SK-N-SH treated with all-trans-retinoic acid at 6 μM for 48 hours (cell line): ENCODE measurements at regions not wholly inside any gene's neighbourhood (a gene's known extent, or its start where the extent isn't known, plus 50 kb on each side); places are given as distances from the start of the nearest gene placed in this dataset.

ENCODE experiments used
- ATAC-seq: fragments of 200-7000 bp; cut with Tn5 transposase; 3 replicates; pipeline ENCODE4 v1.9.1; 2020; ENCODE audit warnings: mild to moderate bottlenecking, moderate library complexity
- ARNTL ChIP-seq: fragments of 450-650 bp; formaldehyde crosslinking; IDR thresholded peaks from 2 replicates; pipeline ENCODE4 v1.5.0; 2020; ENCODE audit warnings: low read depth, mild to moderate bottlenecking, moderate library complexity, borderline replicate concordance
- BACH2 ChIP-seq: fragments of 250-450 bp; sonication (Bioruptor Pico); IDR thresholded peaks from 2 replicates; pipeline ENCODE4 v1.9.0; 2021; ENCODE audit warnings: mild to moderate bottlenecking, borderline replicate concordance
- CSDC2 ChIP-seq: fragments of 250-450 bp; sonication (Bioruptor Pico); IDR thresholded peaks from 2 replicates; pipeline ENCODE4 v1.5.0; 2020; ENCODE audit warnings: mild to moderate bottlenecking, moderate library complexity
- ESRRG ChIP-seq: fragments of 250-450 bp; sonication (Bioruptor Pico); IDR thresholded peaks from 2 replicates; pipeline ENCODE4 v1.6.1; 2021; ENCODE audit warnings: mild to moderate bottlenecking
- GLIS3 ChIP-seq: fragments of 250-450 bp; sonication (Bioruptor Pico); IDR thresholded peaks from 2 replicates; pipeline ENCODE4 v1.5.0; 2020; ENCODE audit warnings: mild to moderate bottlenecking, moderate library complexity
- OSR1 ChIP-seq: fragments of 250-450 bp; sonication (Bioruptor Pico); IDR thresholded peaks from 2 replicates; pipeline ENCODE4 v1.8.0; 2022; ENCODE audit warnings: moderate library complexity, mild to moderate bottlenecking, inconsistent platforms
- PATZ1 ChIP-seq: fragments of 250-450 bp; sonication (Bioruptor Pico); IDR thresholded peaks from 2 replicates; pipeline ENCODE4 v1.8.0; 2020; ENCODE audit warnings: mild to moderate bottlenecking, moderate library complexity, borderline replicate concordance
- PPARA ChIP-seq: fragments of 250-450 bp; sonication (Bioruptor Pico); IDR thresholded peaks from 2 replicates; pipeline ENCODE4 v1.5.0; 2020; ENCODE audit warnings: mild to moderate bottlenecking, borderline replicate concordance
- RARB ChIP-seq: fragments of 250-450 bp; sonication (Bioruptor Pico); IDR thresholded peaks from 2 replicates; pipeline ENCODE4 v1.8.0; 2021; ENCODE audit warnings: mild to moderate bottlenecking, moderate library complexity
- SNAI2 ChIP-seq: fragments of 250-450 bp; sonication (Bioruptor Pico); IDR thresholded peaks from 2 replicates; pipeline ENCODE4 v1.5.0; 2020; ENCODE audit warnings: mild to moderate bottlenecking, moderate library complexity
- TCF4 ChIP-seq: fragments of 250-450 bp; sonication (Bioruptor Pico); IDR thresholded peaks from 2 replicates; pipeline ENCODE4 v1.8.0; 2021; ENCODE audit warnings: mild to moderate bottlenecking, moderate library complexity, borderline replicate concordance
- TOX ChIP-seq: fragments of 250-450 bp; sonication (Bioruptor Pico); IDR thresholded peaks from 2 replicates; pipeline ENCODE4 v1.8.0; 2021; ENCODE audit warnings: mild to moderate bottlenecking, moderate library complexity, borderline replicate concordance
- ZC3H10 ChIP-seq: fragments of 250-450 bp; sonication (Bioruptor Pico); IDR thresholded peaks from 2 replicates; pipeline ENCODE4 v1.5.1; 2021; ENCODE audit warnings: mild to moderate bottlenecking, moderate library complexity
- ZFP3 ChIP-seq: fragments of 250-450 bp; sonication (Bioruptor Pico); IDR thresholded peaks from 2 replicates; pipeline ENCODE4 v1.5.0; 2020; ENCODE audit warnings: mild to moderate bottlenecking, moderate library complexity
- ZFP30 ChIP-seq: fragments of 450-650 bp; formaldehyde crosslinking; IDR thresholded peaks from 2 replicates; pipeline ENCODE4 v1.5.0; 2022; ENCODE audit warnings: mild to moderate bottlenecking, moderate library complexity
- ZNF565 ChIP-seq: fragments of 450-650 bp; formaldehyde crosslinking; conservative IDR thresholded peaks from 2 replicates; pipeline ENCODE4 v1.5.0; 2020; ENCODE audit warnings: low read depth, mild to moderate bottlenecking, moderate library complexity
- ZNF70 ChIP-seq: fragments of 450-650 bp; formaldehyde crosslinking; IDR thresholded peaks from 2 replicates; pipeline ENCODE4 v1.5.0; 2020; ENCODE audit warnings: mild to moderate bottlenecking, moderate library complexity
- TF ChIP-seq, protein P1 (sequence below): fragments of 250-450 bp; sonication (Bioruptor Pico); IDR thresholded peaks from 2 replicates; pipeline ENCODE4 v1.5.1; 2021; ENCODE audit warnings: mild to moderate bottlenecking, moderate library complexity
- TF ChIP-seq, protein P2 (sequence below): fragments of 250-450 bp; sonication (Bioruptor Pico); IDR thresholded peaks from 2 replicates; pipeline ENCODE4 v1.5.0; 2020; ENCODE audit warnings: mild to moderate bottlenecking, moderate library complexity
- TF ChIP-seq, protein P3 (sequence below): fragments of 250-450 bp; sonication (Bioruptor Pico); IDR thresholded peaks from 2 replicates; pipeline ENCODE4 v1.5.1; 2020; ENCODE audit warnings: low read depth, mild to moderate bottlenecking, moderate library complexity
- TF ChIP-seq, protein P4 (sequence below): fragments of 250-450 bp; sonication (Bioruptor Pico); IDR thresholded peaks from 2 replicates; pipeline ENCODE4 v1.8.0; 2021; ENCODE audit warnings: low read depth, mild to moderate bottlenecking, moderate library complexity, borderline replicate concordance

GRCh38 chr2:199025146-199025545 lies 432.6 kb downstream of the SATB2 start:
- TF ChIP-seq OSR1 (CRISPR knock-in tag) (no peak), TCF4 (no peak)
- ATAC-seq: no peak

DNA sequence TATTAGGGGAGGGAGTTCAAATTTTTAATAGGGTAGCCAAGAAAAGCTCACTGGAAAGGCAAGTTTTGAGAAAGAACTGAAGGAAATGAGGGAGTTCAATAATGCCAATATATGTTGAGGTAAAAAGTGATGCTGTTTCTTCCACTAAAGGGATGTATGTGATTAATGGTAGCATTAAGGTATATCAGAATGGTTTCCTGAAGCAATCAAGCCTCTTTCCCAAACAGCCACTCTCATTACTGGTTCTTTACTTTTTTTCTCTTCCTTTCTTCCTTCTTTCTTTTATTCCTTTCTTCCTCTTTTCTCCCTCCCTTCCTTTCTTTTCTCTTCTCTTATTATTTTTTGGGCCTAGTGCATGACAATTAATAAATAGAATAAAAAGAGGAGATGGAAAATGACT lies 433.5 kb downstream of the SATB2 start:
- ATAC-seq: no peak

GRCh38 chr2:199019898-199020507 lies 437.7 kb downstream of the SATB2 start:
- no peak for ATAC-seq
- TF ChIP-seq ZNF565 (CRISPR knock-in tag) (no peak), ZC3H10 (CRISPR knock-in tag) (no peak), SNAI2 (no peak)
- TF ChIP-seq, protein P1, sequence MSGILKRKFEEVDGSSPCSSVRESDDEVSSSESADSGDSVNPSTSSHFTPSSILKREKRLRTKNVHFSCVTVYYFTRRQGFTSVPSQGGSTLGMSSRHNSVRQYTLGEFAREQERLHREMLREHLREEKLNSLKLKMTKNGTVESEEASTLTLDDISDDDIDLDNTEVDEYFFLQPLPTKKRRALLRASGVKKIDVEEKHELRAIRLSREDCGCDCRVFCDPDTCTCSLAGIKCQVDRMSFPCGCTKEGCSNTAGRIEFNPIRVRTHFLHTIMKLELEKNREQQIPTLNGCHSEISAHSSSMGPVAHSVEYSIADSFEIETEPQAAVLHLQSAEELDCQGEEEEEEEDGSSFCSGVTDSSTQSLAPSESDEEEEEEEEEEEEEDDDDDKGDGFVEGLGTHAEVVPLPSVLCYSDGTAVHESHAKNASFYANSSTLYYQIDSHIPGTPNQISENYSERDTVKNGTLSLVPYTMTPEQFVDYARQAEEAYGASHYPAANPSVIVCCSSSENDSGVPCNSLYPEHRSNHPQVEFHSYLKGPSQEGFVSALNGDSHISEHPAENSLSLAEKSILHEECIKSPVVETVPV: no peak
- TF ChIP-seq, protein P2, sequence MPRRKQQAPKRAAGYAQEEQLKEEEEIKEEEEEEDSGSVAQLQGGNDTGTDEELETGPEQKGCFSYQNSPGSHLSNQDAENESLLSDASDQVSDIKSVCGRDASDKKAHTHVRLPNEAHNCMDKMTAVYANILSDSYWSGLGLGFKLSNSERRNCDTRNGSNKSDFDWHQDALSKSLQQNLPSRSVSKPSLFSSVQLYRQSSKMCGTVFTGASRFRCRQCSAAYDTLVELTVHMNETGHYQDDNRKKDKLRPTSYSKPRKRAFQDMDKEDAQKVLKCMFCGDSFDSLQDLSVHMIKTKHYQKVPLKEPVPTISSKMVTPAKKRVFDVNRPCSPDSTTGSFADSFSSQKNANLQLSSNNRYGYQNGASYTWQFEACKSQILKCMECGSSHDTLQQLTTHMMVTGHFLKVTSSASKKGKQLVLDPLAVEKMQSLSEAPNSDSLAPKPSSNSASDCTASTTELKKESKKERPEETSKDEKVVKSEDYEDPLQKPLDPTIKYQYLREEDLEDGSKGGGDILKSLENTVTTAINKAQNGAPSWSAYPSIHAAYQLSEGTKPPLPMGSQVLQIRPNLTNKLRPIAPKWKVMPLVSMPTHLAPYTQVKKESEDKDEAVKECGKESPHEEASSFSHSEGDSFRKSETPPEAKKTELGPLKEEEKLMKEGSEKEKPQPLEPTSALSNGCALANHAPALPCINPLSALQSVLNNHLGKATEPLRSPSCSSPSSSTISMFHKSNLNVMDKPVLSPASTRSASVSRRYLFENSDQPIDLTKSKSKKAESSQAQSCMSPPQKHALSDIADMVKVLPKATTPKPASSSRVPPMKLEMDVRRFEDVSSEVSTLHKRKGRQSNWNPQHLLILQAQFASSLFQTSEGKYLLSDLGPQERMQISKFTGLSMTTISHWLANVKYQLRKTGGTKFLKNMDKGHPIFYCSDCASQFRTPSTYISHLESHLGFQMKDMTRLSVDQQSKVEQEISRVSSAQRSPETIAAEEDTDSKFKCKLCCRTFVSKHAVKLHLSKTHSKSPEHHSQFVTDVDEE (CRISPR knock-in tag): no peak
- TF ChIP-seq, protein P3, sequence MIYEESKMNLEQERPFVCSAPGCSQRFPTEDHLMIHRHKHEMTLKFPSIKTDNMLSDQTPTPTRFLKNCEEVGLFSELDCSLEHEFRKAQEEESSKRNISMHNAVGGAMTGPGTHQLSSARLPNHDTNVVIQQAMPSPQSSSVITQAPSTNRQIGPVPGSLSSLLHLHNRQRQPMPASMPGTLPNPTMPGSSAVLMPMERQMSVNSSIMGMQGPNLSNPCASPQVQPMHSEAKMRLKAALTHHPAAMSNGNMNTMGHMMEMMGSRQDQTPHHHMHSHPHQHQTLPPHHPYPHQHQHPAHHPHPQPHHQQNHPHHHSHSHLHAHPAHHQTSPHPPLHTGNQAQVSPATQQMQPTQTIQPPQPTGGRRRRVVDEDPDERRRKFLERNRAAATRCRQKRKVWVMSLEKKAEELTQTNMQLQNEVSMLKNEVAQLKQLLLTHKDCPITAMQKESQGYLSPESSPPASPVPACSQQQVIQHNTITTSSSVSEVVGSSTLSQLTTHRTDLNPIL (CRISPR knock-in tag): no peak
- TF ChIP-seq, protein P4, sequence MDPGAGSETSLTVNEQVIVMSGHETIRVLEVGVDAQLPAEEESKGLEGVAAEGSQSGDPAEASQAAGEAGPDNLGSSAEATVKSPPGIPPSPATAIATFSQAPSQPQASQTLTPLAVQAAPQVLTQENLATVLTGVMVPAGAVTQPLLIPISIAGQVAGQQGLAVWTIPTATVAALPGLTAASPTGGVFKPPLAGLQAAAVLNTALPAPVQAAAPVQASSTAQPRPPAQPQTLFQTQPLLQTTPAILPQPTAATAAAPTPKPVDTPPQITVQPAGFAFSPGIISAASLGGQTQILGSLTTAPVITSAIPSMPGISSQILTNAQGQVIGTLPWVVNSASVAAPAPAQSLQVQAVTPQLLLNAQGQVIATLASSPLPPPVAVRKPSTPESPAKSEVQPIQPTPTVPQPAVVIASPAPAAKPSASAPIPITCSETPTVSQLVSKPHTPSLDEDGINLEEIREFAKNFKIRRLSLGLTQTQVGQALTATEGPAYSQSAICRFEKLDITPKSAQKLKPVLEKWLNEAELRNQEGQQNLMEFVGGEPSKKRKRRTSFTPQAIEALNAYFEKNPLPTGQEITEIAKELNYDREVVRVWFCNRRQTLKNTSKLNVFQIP (CRISPR knock-in tag): no peak

More for the DNA sequence above, 433.5 kb downstream of the SATB2 start:
- TF ChIP-seq, protein P4 (CRISPR knock-in tag): no peak
- TF ChIP-seq BACH2 (no peak), ZC3H10 (CRISPR knock-in tag) (no peak), CSDC2 (CRISPR knock-in tag) (no peak), ZNF70 (no peak), ESRRG (CRISPR knock-in tag) (no peak), PATZ1 (CRISPR knock-in tag) (no peak), TCF4 (no peak), OSR1 (CRISPR knock-in tag) (no peak), TOX (CRISPR knock-in tag) (no peak), GLIS3 (CRISPR knock-in tag) (no peak), ZFP3 (CRISPR knock-in tag) (no peak), SNAI2 (no peak), PPARA (CRISPR knock-in tag) (no peak), ZFP30 (no peak), RARB (CRISPR knock-in tag) (no peak), ARNTL (CRISPR knock-in tag) (no peak)
- TF ChIP-seq, protein P1: no peak
- TF ChIP-seq, protein P2 (CRISPR knock-in tag): no peak
